HEK293 (cell line): ENCODE measurements at regions not wholly inside any gene's neighbourhood (a gene's known extent, or its start where the extent isn't known, plus 50 kb on each side); places are given as distances from the start of the nearest gene placed in this dataset.

Source experiments
- KLF10 ChIP-seq: fragments of 450-650 bp; IDR thresholded peaks from 2 replicates; pipeline ENCODE4 v1.5.1; 2018; ENCODE audit warnings: missing biosample characterization, mild to moderate bottlenecking, missing genetic modification characterization
- PATZ1 ChIP-seq: fragments of 450-650 bp; formaldehyde crosslinking; IDR thresholded peaks from 2 replicates; pipeline ENCODE4 v1.5.1; 2016; ENCODE audit warnings: missing biosample characterization, missing genetic modification characterization
- YY1 ChIP-seq: fragments of 450-650 bp; formaldehyde crosslinking; IDR thresholded peaks from 2 replicates; pipeline ENCODE4 v1.5.1; 2018; ENCODE audit warnings: missing biosample characterization, missing genetic modification characterization
- ZEB2 ChIP-seq: fragments of 450-650 bp; formaldehyde crosslinking; IDR thresholded peaks from 2 replicates; pipeline ENCODE4 v1.5.1; 2016; ENCODE audit warnings: missing biosample characterization, missing genetic modification characterization
- ZNF184 ChIP-seq: fragments of 450-650 bp; IDR thresholded peaks from 2 replicates; pipeline ENCODE4 v1.5.1; 2018; ENCODE audit warnings: missing biosample characterization, mild to moderate bottlenecking, missing genetic modification characterization
- ZNF274 ChIP-seq, 2 experiments: fragments of 200-500 bp in 1 of 2; fragments of 450-650 bp in 1 of 2; sonication (Bioruptor generic) in 1 of 2; formaldehyde crosslinking in 1 of 2; IDR thresholded peaks; 2 replicates each; pipeline versions ENCODE4 v1.5.1 to v1.6.1; 2014 to 2016; ENCODE audit warnings: borderline replicate concordance in 1 of 2, inconsistent platforms in 1 of 2, low read length in 1 of 2, missing biosample characterization in 1 of 2, missing genetic modification characterization in 1 of 2
- ZNF549 ChIP-seq: fragments of 450-650 bp; IDR thresholded peaks from 2 replicates; pipeline ENCODE4 v1.5.1; 2018; ENCODE audit warnings: missing biosample characterization, missing genetic modification characterization, mild to moderate bottlenecking, inconsistent platforms, moderate library complexity
- ZNF768 ChIP-seq: fragments of 450-650 bp; formaldehyde crosslinking; IDR thresholded peaks from 2 replicates; pipeline ENCODE4 v1.5.1; 2018; ENCODE audit warnings: missing biosample characterization, mild to moderate bottlenecking, missing genetic modification characterization
- ZSCAN5A ChIP-seq: fragments of 450-650 bp; formaldehyde crosslinking; IDR thresholded peaks from 2 replicates; pipeline ENCODE4 v1.5.1; 2016; ENCODE audit warnings: missing biosample characterization, missing genetic modification characterization
- TF ChIP-seq, protein P1 (sequence below): fragments of 450-650 bp; formaldehyde crosslinking; IDR thresholded peaks from 2 replicates; pipeline ENCODE4 v1.5.1; 2016; ENCODE audit warnings: missing biosample characterization, missing genetic modification characterization

- TF ChIP-seq ZEB2 (no peak), ZNF274 (IDR thresholded peaks at IDR 0.05; ENCODE audit: low read length) (no peak), ZNF274 (tag by site-specific recombination; IDR thresholded peaks at IDR 0.05; ENCODE audit: borderline replicate concordance) (no peak), ZNF184 (tag by site-specific recombination) (no peak), ZNF549 (tag by site-specific recombination) (no peak), ZNF768 (tag by site-specific recombination) (no peak), PATZ1 (tag by site-specific recombination) (no peak), YY1 (no peak), ZSCAN5A (tag by site-specific recombination) (no peak), KLF10 (tag by site-specific recombination) (no peak)
- TF ChIP-seq, protein P1, sequence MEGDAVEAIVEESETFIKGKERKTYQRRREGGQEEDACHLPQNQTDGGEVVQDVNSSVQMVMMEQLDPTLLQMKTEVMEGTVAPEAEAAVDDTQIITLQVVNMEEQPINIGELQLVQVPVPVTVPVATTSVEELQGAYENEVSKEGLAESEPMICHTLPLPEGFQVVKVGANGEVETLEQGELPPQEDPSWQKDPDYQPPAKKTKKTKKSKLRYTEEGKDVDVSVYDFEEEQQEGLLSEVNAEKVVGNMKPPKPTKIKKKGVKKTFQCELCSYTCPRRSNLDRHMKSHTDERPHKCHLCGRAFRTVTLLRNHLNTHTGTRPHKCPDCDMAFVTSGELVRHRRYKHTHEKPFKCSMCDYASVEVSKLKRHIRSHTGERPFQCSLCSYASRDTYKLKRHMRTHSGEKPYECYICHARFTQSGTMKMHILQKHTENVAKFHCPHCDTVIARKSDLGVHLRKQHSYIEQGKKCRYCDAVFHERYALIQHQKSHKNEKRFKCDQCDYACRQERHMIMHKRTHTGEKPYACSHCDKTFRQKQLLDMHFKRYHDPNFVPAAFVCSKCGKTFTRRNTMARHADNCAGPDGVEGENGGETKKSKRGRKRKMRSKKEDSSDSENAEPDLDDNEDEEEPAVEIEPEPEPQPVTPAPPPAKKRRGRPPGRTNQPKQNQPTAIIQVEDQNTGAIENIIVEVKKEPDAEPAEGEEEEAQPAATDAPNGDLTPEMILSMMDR (tag by site-specific recombination) = no peak
Observed at GRCh38 chr12:13592063-13592942, 389.1 kb downstream of the GRIN2B start.
